OCI-LY3 (cell line): ENCODE measurements at regions not wholly inside any gene's neighbourhood (a gene's known extent, or its start where the extent isn't known, plus 50 kb on each side); places are given as distances from the start of the nearest gene placed in this dataset.

ENCODE experiments used
- CTCF ChIP-seq: fragments of 200-600, 300-600 bp; sonication (generic); IDR thresholded peaks from 2 replicates; pipeline ENCODE4 v1.5.1; 2014; ENCODE audit warnings: antibody characterized with exemption, low read length, low read depth
- EZH2phosphoT487 ChIP-seq: fragments of 200-600 bp; shearing (Covaris generic); IDR thresholded peaks from 2 replicates; pipeline ENCODE4 v1.6.1; 2018; ENCODE audit warnings: antibody characterized with exemption, mixed run types, low read depth

GRCh38 chr3:145015253-145015652, 1043.6 kb downstream of the DIPK2A start:
- TF ChIP-seq CTCF = no peak
- TF ChIP-seq EZH2phosphoT487 = no peak
